Erythroblast (primary cell): ENCODE measurements at regions not wholly inside any gene's neighbourhood (a gene's known extent, or its start where the extent isn't known, plus 50 kb on each side); places are given as distances from the start of the nearest gene placed in this dataset.

Experiments
- GATA1 ChIP-seq: IDR thresholded peaks from 2 replicates; pipeline ENCODE4 v1.6.1; 2011; ENCODE audit warnings: low read depth, mild to moderate bottlenecking, control low read depth, low read length, moderate library complexity
- POLR2A ChIP-seq: IDR thresholded peaks from 2 replicates; pipeline ENCODE4 v1.6.1; 2011; ENCODE audit warnings: mild to moderate bottlenecking, low read length

DNA sequence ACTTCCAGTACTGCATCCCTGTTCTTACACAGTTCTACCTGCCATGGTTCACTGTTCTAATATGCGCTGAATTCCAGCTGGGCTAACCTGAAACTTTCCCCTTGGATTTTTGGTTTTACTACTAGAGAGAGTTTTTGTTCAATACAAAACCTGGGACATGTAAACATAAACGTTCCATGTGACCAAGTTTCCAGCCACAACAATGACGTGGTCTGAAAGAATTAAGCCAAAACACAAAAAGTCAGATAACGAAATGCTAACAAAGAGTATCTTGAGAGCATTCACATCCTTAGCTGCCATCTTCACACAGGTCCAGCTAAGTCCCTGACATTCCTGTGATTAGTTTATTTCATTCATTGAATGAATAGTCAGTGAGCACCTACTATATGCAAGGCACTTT lies 467.0 kb upstream of the PKDCC start:
- TF ChIP-seq POLR2A (no peak), GATA1 (no peak)
